SK-N-MC (cell line): ENCODE measurements at regions not wholly inside any gene's neighbourhood (a gene's known extent, or its start where the extent isn't known, plus 50 kb on each side); places are given as distances from the start of the nearest gene placed in this dataset.

Source experiments
- EZH2 ChIP-seq: fragments of 200-600 bp; sonication (generic); IDR thresholded peaks from one replicate; pipeline ENCODE4 v1.6.1; 2017; ENCODE audit warnings: antibody characterized with exemption
- POLR2AphosphoS5 ChIP-seq: IDR thresholded peaks from 2 replicates; pipeline ENCODE4 v1.6.1; 2012; ENCODE audit warnings: mild to moderate bottlenecking, low read depth, low read length, borderline replicate concordance

GRCh38 chr2:117085737-117086136, 728.8 kb upstream of the DDX18 start:
- no peak for TF ChIP-seq POLR2AphosphoS5
- no peak for TF ChIP-seq EZH2
